K562 (cell line): ENCODE measurements at regions not wholly inside any gene's neighbourhood (a gene's known extent, or its start where the extent isn't known, plus 50 kb on each side); places are given as distances from the start of the nearest gene placed in this dataset.

Source experiments
- ATAC-seq: fragments of 200-7000 bp; cut with Tn5 transposase; 3 replicates; pipeline ENCODE4 v1.9.1; 2020; ENCODE audit warnings: moderate library complexity
- BruUV-seq: library from RNA; stranded (reverse); fragments of 400-500 nt; replicated peaks from 2 replicates; lab custom pipeline; 2021; lab: Mats Ljungman, UMichigan
- CTCF ChIA-PET: fragments of 300-600 bp; formaldehyde crosslinking; extraction: SDS; loops from one replicate; lab custom pipeline; 2021; ENCODE audit warnings: low intra/inter-chr PET ratio; lab: Yijun Ruan, JAX
- POLR2A ChIA-PET: fragments of 300-600, 350-650 bp; sonication (Branson Sonifier 250); formaldehyde crosslinking; extraction: SDS; loops from one replicate; lab custom pipeline; 2021; ENCODE audit warnings: antibody characterized with exemption, inconsistent platforms; lab: Yijun Ruan, JAX
- DNase-seq, 4 experiments: peaks; one replicate each; pipeline versions ENCODE4 v3.0.0 to v3.0.0-alpha.2; 2011 to 2018; ENCODE audit warnings: low spot score in 3 of 4, mixed read lengths in 3 of 4; ENCODE audit errors: extremely low read depth in 1 of 4
- FAIRE-seq: peaks from 2 replicates; lab custom pipeline; 2011; peaks lifted over from hg19 to GRCh38; lab: Jason Lieb, UNC
- H2AFZ ChIP-seq: 2 replicates; pipeline ENCODE4 v1.6.0; 2011; ENCODE audit warnings: low read depth, low read length, control low read depth, inconsistent platforms
- H3K27ac ChIP-seq: fragments of 200-600 bp; 3 replicates; pipeline ENCODE4 v1.8.0; 2011; ENCODE audit warnings: low read depth, mild to moderate bottlenecking, control low read depth, inconsistent platforms, low read length, moderate library complexity, mixed read lengths; ENCODE audit errors: extremely low read depth
- H3K27me3 ChIP-seq, 2 experiments: fragments of 300-600 bp in 1 of 2; 2 replicates in 1 of 2; 3 replicates in 1 of 2; pipeline versions ENCODE4 v1.6.0 to v1.8.0; 2011; ENCODE audit warnings: inconsistent platforms in 2 of 2, low read length in 2 of 2, mild to moderate bottlenecking in 1 of 2, mixed read lengths in 1 of 2, moderate library complexity in 1 of 2; ENCODE audit not compliant: control insufficient read depth in 2 of 2, insufficient read depth in 2 of 2
- H3K36me3 ChIP-seq: fragments of 300-600 bp; 3 replicates; pipeline ENCODE4 v1.8.0; 2011; ENCODE audit warnings: mild to moderate bottlenecking, low read length, inconsistent platforms; ENCODE audit not compliant: control insufficient read depth, insufficient read depth
- H3K4me1 ChIP-seq, 2 experiments: fragments of 200-600 bp in 1 of 2; replicated peaks in 1 of 2; 2 replicates in 1 of 2; 3 replicates in 1 of 2; pipeline versions ENCODE4 v1.5.1 to v1.8.0; 2011; ENCODE audit warnings: inconsistent platforms in 2 of 2, low read length in 2 of 2, mild to moderate bottlenecking in 1 of 2, mixed read lengths in 1 of 2, moderate library complexity in 1 of 2; ENCODE audit not compliant: control insufficient read depth in 2 of 2, insufficient read depth in 2 of 2
- H3K4me2 ChIP-seq: 2 replicates; pipeline ENCODE4 v1.6.1; 2011; ENCODE audit warnings: low read length, control low read depth, inconsistent platforms, mixed read lengths; ENCODE audit not compliant: insufficient read depth
- H3K4me3 ChIP-seq: fragments of 200-600 bp; sonication (generic), shearing (Covaris generic); 2 replicates; pipeline ENCODE4 v1.5.1; 2016; ENCODE audit warnings: control low read depth, inconsistent platforms
- H3K79me2 ChIP-seq: fragments of 200-600 bp; 3 replicates; pipeline ENCODE4 v1.8.0; 2011; ENCODE audit warnings: low read length, inconsistent platforms; ENCODE audit not compliant: control insufficient read depth, insufficient read depth
- H3K9ac ChIP-seq, 2 experiments: 2 replicates each; pipeline versions ENCODE4 v1.6.0 to v1.6.1; 2011; ENCODE audit warnings: low read depth in 2 of 2, low read length in 2 of 2, control low read depth in 1 of 2, inconsistent platforms in 1 of 2, mild to moderate bottlenecking in 1 of 2, mixed read lengths in 1 of 2; ENCODE audit not compliant: insufficient read depth in 1 of 2
- H3K9me1 ChIP-seq: one replicate; pipeline ENCODE4 v1.6.0; 2011; ENCODE audit warnings: inconsistent platforms, mild to moderate bottlenecking, low read length, moderate library complexity; ENCODE audit not compliant: control insufficient read depth, insufficient read depth
- H3K9me3 ChIP-seq: replicated peaks from 2 replicates; pipeline ENCODE4 v1.5.1; 2011; ENCODE audit warnings: low read depth, low read length, inconsistent platforms; ENCODE audit not compliant: control insufficient read depth, insufficient read depth
- H4K20me1 ChIP-seq: replicated peaks from 2 replicates; pipeline ENCODE4 v1.6.1; 2011; ENCODE audit warnings: low read length, inconsistent platforms, mixed read lengths; ENCODE audit not compliant: control insufficient read depth, insufficient read depth
- CBFB ChIP-seq: sonication (generic); formaldehyde crosslinking; IDR thresholded peaks from 2 replicates; pipeline ENCODE4 v1.4.0; 2020; ENCODE audit warnings: mild to moderate bottlenecking, missing genetic modification reagents
- EGR1 ChIP-seq: fragments of 450-650 bp; conservative IDR thresholded peaks from 2 replicates; pipeline ENCODE4 v1.6.1; 2017; ENCODE audit warnings: mild to moderate bottlenecking
- FOXK1 ChIP-seq: sonication (generic); formaldehyde crosslinking; IDR thresholded peaks from 2 replicates; pipeline ENCODE4 v1.8.0; 2022; ENCODE audit warnings: missing genetic modification reagents, mild to moderate bottlenecking, borderline replicate concordance
- GATAD2A ChIP-seq: fragments of 450-650 bp; IDR thresholded peaks from 2 replicates; pipeline ENCODE4 v1.6.1; 2017
- NEUROD1 ChIP-seq: fragments of 150-350 bp; IDR thresholded peaks from 2 replicates; pipeline ENCODE4 v1.6.1; 2014; ENCODE audit warnings: borderline replicate concordance, low read length, low read depth; ENCODE audit not compliant: partially characterized antibody
- TAF1 ChIP-seq: IDR thresholded peaks from 2 replicates; pipeline ENCODE4 v1.6.1; 2011; ENCODE audit warnings: mild to moderate bottlenecking, low read length, moderate library complexity; ENCODE audit not compliant: insufficient read depth, control insufficient read depth, severe bottlenecking; ENCODE audit errors: extremely low read depth
- ZFP1 ChIP-seq: fragments of 450-650 bp; formaldehyde crosslinking; IDR thresholded peaks from 2 replicates; pipeline ENCODE4 v1.4.0; 2020; ENCODE audit warnings: mild to moderate bottlenecking, mixed read lengths
- ZFP30 ChIP-seq: fragments of 250-450 bp; sonication (Bioruptor Pico); IDR thresholded peaks from 2 replicates; pipeline ENCODE4 v1.8.0; 2022; ENCODE audit warnings: moderate library complexity, mild to moderate bottlenecking, inconsistent platforms, borderline replicate concordance
- ZNF76 ChIP-seq: fragments of 250-450 bp; sonication (Bioruptor Pico); IDR thresholded peaks from 2 replicates; pipeline ENCODE4 v1.4.0; 2020; ENCODE audit warnings: mild to moderate bottlenecking, moderate library complexity, borderline replicate concordance
- WGBS: fragments of 100-300 bp; shearing (Covaris generic); methylation state at CpG from one replicate; pipeline ENCODE4 v1.1.6; 2016; ENCODE audit warnings: low coverage, mixed read lengths; ENCODE audit not compliant: insufficient coverage; ENCODE audit errors: missing lambda C conversion rate; 5-methylcytosine and 5-hydroxymethylcytosine counted together
- in situ Hi-C: fragments of 300-500 bp; cut with MboI; formaldehyde crosslinking; loops from 4 replicates; pipeline ENCODE4 v1.15.0; 2018; ENCODE audit warnings: inconsistent platforms, mixed read lengths
- intact Hi-C: fragments of 100-400 bp; cut with micrococcal nuclease; formaldehyde crosslinking; loops from 2 replicates; pipeline ENCODE4 v1.14.2; 2022
- TF ChIP-seq, protein P1 (sequence below), 3 experiments: IDR thresholded peaks in 2 of 3; conservative IDR thresholded peaks in 1 of 3; 2 replicates each; pipeline ENCODE4 v1.5.1; 2011 to 2012; ENCODE audit warnings: low read length in 3 of 3, mild to moderate bottlenecking in 3 of 3, control low read depth in 2 of 3, improper control_type of control experiment in 1 of 3, inconsistent platforms in 1 of 3, low read depth in 1 of 3, mixed read lengths in 1 of 3, moderate library complexity in 1 of 3; ENCODE audit not compliant: insufficient read depth in 2 of 3
- TF ChIP-seq, protein P2 (sequence below): fragments of 250-450 bp; sonication (Bioruptor Pico); IDR thresholded peaks from 2 replicates; pipeline ENCODE4 v1.9.0; 2021; ENCODE audit warnings: mild to moderate bottlenecking, inconsistent platforms

GRCh38 chr14:97248973-97249372 is 451.8 kb downstream of the VRK1 start:
- Histone ChIP-seq H3K4me3 (no peak overlapping the region), H3K27ac (no peak overlapping the region), H3K4me2 (no peak overlapping the region), H3K9ac (no peak overlapping the region), H4K20me1 (no peaks in the 10 kb centered on the region), H3K79me2 (no peaks in the 10 kb centered on the region), H3K36me3 (no peaks in the 10 kb centered on the region), H3K9me1 (no peaks in the 10 kb centered on the region), H3K4me1 (no peaks in the 10 kb centered on the region), H2AFZ (no peak overlapping the region), H3K27me3 (no peaks in the 10 kb centered on the region), H3K9me3 (no peaks in the 10 kb centered on the region)
- ChIA-PET POLR2A (no interaction called here), CTCF (no interaction called here)
- intact Hi-C loops: no loop called here
- DNase-seq (no peak), FAIRE-seq (no peak), ATAC-seq (no peak)
- in situ Hi-C loops: no loop called here
- TF ChIP-seq ZNF76 (CRISPR knock-in tag) (no peak), TAF1 (no peak)
- TF ChIP-seq, protein P1, sequence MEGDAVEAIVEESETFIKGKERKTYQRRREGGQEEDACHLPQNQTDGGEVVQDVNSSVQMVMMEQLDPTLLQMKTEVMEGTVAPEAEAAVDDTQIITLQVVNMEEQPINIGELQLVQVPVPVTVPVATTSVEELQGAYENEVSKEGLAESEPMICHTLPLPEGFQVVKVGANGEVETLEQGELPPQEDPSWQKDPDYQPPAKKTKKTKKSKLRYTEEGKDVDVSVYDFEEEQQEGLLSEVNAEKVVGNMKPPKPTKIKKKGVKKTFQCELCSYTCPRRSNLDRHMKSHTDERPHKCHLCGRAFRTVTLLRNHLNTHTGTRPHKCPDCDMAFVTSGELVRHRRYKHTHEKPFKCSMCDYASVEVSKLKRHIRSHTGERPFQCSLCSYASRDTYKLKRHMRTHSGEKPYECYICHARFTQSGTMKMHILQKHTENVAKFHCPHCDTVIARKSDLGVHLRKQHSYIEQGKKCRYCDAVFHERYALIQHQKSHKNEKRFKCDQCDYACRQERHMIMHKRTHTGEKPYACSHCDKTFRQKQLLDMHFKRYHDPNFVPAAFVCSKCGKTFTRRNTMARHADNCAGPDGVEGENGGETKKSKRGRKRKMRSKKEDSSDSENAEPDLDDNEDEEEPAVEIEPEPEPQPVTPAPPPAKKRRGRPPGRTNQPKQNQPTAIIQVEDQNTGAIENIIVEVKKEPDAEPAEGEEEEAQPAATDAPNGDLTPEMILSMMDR (IDR thresholded peaks at IDR 0.05 in 2 of 3, conservative IDR thresholded peaks at IDR 0.05 in 1 of 3; ENCODE audit: insufficient read depth in 2 of 3, low read depth in 1 of 3, low read length in 3 of 3): no peak
- 6% methylated on average over 3 of the region's 5 CpGs for WGBS
- BruUV-seq: no TSS peak

- H3K4me1 ChIP-seq: no peaks in the 10 kb centered on the region
- FAIRE-seq: no peak
- in situ Hi-C loops: no loop called here
- H3K36me3 ChIP-seq: no peaks in the 10 kb centered on the region
- DNase-seq: no peak
- H3K4me2 ChIP-seq: no peak overlapping the region
- no TSS peak for BruUV-seq
- ChIA-PET POLR2A (interaction anchor here (0.6 kb wide), 1 partner anchor 383 kb away, joined by 3 read pairs; no protein-coding TSS in a partner anchor), CTCF (no interaction called here)
- H3K27ac ChIP-seq: no peak overlapping the region
- 0% methylated on average over 4 of the region's 5 CpGs for WGBS
- H3K27me3 ChIP-seq: no peaks in the 10 kb centered on the region
- no peaks in the 10 kb centered on the region for H4K20me1 ChIP-seq
- ATAC-seq: no peak
- no peak overlapping the region for H3K4me3 ChIP-seq
- TF ChIP-seq EGR1 (no peak), ZFP30 (no peak), FOXK1 (CRISPR knock-in tag) (no peak), GATAD2A (no peak), ZFP1 (no peak), CBFB (CRISPR knock-in tag) (no peak), NEUROD1 (no peak)
- TF ChIP-seq, protein P2, sequence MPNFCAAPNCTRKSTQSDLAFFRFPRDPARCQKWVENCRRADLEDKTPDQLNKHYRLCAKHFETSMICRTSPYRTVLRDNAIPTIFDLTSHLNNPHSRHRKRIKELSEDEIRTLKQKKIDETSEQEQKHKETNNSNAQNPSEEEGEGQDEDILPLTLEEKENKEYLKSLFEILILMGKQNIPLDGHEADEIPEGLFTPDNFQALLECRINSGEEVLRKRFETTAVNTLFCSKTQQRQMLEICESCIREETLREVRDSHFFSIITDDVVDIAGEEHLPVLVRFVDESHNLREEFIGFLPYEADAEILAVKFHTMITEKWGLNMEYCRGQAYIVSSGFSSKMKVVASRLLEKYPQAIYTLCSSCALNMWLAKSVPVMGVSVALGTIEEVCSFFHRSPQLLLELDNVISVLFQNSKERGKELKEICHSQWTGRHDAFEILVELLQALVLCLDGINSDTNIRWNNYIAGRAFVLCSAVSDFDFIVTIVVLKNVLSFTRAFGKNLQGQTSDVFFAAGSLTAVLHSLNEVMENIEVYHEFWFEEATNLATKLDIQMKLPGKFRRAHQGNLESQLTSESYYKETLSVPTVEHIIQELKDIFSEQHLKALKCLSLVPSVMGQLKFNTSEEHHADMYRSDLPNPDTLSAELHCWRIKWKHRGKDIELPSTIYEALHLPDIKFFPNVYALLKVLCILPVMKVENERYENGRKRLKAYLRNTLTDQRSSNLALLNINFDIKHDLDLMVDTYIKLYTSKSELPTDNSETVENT (CRISPR knock-in tag): no peak
- intact Hi-C loops: no loop called here
- H3K9ac ChIP-seq: no peak overlapping the region
- H3K79me2 ChIP-seq: no peaks in the 10 kb centered on the region
- no peak overlapping the region for H2AFZ ChIP-seq
- H3K9me1 ChIP-seq: no peaks in the 10 kb centered on the region
- H3K9me3 ChIP-seq: no peaks in the 10 kb centered on the region
These were observed 453.7 kb downstream of the VRK1 start for GRCh38 chr14:97250931-97251330.
